Sciatic nerve (tissue), 2 donors: ENCODE measurements at regions not wholly inside any gene's neighbourhood (a gene's known extent, or its start where the extent isn't known, plus 50 kb on each side); places are given as distances from the start of the nearest gene placed in this dataset.

Source experiments
- ATAC-seq: fragments of 200-7000 bp; cut with Tn5 transposase; one replicate; pipeline ENCODE4 v1.9.1; 2020; ENCODE audit warnings: mild to moderate bottlenecking, moderate library complexity
- DNase-seq: peaks from one replicate; pipeline ENCODE4 v3.0.0-alpha.2; 2020; ENCODE audit warnings: low spot score
- intact Hi-C: fragments of 100-400 bp; cut with DNase I; formaldehyde crosslinking; loops from one replicate; pipeline ENCODE4 v1.14.2; 2022
- donor health status: DM: no; HTN: no; CAD: no.
- donor health status: DM: no; HTN: no; CAD: no.

DNA sequence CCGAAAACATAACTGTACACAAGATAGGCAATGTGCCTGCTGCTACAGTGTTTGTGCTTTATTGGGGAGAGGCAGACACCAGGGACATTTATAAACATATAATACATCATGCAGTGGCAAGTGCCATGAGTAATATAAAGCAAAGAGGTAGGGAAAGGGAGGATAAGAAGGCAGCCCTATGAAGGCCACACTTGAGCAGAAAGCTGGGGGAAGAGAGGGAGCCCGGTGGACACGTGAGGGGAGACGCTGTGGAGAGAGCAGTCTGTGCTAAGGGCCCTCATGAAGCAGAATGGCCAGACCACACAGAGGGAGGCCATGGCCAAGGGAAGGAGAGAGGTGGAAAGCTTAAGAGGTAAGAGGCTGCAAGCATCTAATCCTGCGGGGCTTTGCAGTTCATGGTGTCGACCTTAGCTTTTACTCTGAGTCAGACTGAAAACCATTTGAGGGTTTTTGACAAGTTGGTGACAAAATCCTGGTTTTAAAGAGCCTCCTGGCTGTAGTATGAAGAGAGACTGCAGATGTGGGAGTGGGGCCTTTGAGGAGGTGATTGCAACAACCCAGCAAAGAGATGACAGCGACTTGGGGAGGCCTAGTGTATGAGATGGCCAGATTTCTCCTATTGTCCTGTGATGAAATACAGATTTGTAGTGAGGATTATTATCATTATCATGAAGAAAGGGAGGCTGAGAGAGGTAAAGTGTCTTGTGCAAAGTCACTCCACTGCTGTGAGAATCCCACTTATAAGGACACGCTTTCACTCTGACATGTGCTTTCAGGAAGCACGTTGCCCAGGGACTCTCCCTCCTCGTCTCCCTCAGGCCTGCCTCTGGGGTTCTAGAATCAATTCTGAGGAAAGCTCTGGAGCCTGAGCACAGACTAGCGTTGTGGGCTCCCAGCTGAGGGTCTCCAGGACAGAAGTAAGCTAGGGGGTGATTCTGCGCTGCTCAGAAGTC, 192.9 kb downstream of the RHOU start:
- intact Hi-C loops = no loop called here
- ATAC-seq (no peak), DNase-seq (no peak)

DNA sequence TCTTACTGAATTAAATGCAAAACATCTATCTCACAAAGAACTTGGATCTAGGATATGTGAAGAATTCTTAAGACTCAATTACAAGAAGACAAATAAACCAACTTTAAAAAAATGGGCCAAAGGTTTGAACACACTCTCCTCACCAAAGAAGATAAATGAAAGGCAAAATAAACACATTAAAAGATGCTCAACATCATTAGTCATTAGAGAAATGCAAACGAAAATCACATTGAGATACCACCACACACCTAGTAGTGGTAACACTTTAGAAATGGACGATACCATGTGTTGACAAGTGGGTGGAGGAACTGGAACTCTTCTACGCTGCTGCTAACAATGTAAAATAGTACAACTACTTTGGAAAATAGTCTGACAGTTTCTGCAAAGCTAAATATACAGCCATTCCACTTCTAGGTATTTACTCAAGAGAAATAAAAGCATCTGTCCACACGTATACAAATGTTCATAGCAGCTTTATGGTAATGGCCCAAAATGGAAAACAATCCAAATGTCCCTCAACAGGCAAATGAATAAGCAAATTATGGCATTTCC, 194.3 kb downstream of the RHOU start:
- intact Hi-C loops = no loop called here
- ATAC-seq (no peak), DNase-seq (no peak)

DNA sequence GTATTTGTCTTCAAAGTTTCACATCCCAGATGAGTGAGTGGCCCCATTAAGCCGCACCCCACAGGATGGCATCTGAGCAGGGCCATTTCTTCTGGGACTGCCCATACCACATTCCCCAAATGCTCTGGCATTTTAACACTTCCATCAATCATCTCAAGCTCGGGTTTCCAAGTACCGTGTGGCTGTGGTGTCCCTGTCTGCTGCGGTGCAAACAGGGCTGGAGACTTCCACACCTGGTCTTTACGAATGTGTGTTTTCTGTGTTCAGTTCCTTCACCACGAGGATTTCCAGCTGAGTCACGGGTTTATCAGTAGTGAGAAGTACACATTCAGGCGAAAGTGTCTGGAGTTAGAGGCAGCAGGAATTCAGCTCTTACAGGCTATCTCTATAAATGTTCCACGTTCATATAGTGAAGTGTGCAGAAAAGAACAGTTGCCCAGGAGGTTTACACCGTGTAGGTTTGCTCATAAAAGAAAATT, 195.2 kb downstream of the RHOU start:
- intact Hi-C loops = no loop called here
- DNase-seq (no peak), ATAC-seq (no peak)

DNA sequence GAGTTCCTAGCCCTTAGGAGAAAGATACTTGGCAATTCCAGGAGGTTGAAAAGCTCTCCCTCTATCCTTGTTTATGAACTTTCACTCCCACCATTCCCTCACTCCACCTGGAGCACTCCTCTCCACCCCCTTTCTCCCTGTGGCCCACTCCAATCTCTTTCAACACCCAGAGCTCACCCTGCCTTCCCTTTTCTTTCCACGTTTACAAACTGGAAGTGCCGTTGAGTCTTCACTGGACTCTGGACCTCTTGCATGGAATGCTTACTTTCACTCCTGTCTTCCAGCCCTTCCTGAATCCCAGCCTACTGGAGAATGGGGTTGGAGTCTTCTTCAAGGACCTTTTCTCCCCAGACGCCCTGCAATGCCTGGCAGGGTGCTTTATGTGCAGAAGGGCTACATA, 198.5 kb downstream of the RHOU start:
- ATAC-seq = no peak
- intact Hi-C loops = no loop called here
- DNase-seq = no peak

DNA sequence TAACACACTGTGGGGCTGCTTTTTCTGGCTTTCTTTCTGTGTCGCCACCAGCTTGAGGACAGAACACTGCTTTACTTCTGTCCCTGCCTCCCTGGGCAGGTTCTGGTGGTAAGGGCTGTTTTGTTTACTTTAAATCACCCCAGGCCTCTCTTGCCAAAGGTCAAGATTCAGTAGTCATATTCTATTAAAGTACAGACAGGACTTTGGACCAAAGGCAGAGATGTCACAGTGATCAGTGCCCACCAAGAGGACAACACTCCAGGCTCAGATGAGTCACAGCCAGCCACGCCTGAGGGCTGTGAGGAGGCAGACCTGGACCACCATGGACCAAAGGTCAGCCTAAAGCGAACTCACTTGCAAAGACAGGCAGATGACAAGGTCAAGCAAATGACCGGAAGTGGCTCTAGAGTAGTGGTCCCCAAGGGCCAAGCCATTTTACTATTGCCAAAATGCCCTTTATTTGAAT, 200.0 kb downstream of the RHOU start:
- no peak for ATAC-seq
- DNase-seq = no peak
- intact Hi-C loops = no loop called here

DNA sequence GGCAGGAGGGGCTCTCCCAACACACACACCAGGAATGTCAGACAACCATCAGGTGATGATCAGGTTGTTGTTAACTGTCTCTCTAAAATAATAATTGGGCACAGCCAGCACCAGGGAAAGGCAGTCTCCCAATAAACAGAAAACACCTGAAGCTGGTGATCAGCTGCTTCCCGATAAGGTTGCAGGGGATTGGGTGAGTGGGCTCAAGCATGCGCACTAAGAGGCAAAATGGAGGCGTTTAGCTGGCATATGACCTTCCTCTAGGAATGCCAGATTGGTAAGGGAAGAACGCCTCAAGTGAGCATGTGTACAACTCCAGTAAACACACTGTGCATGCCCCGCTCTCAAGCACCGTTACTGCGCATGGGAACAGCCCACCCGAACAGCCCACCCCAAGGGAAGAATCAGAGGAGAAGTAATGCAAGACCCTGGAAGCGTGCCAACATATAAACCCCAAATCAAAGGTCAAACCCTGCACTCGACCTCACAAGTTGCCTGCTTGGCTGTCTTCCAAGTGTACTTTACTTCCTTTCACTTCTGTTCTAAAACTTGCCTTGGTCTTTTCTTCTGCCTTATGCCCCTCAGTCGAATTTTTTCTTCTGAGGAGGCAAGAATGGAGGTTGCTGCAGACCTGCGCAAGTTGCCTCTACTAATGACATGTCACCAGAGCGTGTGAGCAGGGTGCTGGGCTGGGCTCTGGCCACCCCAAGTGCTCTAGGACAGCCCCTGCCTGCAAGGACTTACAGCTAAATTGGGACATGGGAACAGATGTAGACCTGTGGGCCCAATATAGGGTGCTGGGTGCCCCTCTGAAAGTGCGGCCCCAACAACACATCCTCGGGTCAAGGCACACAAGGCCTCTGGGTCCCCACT, 200.8 kb downstream of the RHOU start:
- DNase-seq (no peak), ATAC-seq (peak; percentile 9)
- intact Hi-C loops = no loop called here

DNA sequence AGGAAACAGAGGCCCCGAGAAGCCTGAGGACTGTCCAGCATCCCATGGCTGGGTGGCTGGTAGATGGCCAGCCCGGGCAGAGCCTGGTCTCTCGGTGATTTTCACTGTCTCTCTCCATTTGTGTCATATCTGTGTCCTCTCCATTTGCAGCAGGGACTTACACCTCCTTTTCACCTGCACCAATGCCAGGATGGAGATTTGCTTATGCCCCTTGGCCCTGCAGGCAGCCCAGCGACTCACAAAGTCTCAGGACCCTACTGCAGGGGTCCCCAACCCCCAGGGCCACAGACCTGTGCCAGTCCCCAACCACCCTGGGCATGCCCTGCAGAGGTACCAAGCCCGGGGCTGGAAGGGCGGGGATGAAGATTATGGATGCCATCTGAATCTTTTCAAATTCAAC, 201.6 kb downstream of the RHOU start:
- no peak for DNase-seq
- no peak for ATAC-seq
- intact Hi-C loops = no loop called here

DNA sequence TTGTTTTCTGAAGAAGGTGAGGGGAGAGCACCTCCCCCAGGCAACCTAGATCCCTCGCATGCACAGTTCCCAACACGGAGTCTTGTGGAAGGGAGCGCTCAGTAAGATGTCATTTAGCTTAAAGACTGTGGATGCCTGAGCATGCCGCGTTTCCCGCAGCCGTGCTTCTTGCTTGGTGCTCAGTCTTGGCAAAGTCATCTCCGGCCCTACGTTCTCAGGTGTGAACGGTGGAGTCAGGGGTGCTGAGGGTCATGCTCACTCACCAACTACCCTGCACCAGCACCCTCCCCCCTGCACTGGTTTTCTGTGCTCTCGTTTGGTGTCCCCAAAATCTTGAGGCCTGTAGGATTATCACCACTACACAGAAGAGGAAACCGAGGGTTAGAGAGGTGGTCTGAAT, 202.1 kb downstream of the RHOU start:
- no peak for DNase-seq
- intact Hi-C loops = no loop called here
- no peak for ATAC-seq

DNA sequence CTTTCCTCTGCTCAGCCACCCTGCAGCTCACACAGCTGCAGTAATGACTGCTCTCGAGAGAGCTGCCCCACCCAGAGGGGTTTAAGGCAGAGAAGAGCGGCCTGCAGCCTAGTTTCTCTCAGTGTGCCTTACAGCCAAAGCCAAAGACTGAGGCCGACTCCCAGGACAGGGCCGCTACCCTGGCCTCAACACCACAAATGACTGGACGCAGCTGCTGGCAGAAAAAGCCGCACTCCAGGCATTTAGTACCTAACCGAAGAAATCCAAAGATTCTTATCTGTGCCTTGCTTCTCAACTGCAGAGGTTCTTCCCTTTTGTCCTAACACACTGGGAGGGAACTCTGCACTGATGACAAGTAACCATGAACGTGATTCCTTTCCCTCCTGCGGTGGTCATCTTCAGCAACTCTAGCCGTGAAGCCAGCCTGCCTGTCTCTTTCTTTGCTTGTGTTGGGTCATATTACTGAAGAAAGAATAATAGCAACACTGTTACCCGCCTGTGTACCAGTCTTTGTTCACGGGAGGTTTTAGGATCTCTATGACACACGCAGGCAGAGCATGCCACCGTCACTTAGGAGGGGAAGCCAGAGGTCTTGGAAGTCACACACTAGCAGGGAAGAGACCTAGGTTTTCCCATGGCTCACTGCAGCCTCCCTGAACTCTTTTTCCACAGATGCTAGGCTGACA, 202.7 kb downstream of the RHOU start:
- peak; percentile 71 for ATAC-seq
- intact Hi-C loops = no loop called here
- no peak for DNase-seq

DNA sequence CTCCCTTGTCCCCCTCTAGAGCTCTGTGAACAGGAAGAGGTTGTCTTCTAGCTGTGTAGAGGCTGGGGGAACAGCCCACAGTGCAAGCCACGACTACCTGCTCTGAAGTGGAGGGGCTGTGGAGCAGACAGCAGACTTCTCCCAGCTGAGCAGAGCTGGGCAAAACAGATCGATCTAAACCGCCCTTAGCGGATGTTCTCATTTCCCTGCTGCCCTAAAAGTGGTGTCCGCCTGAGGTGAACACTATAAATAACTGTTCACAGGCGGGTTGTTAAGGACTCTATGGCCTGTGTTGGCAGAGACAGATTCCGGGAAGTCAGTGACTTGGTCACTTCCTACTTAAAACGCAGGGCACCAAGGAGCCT, 203.2 kb downstream of the RHOU start:
- intact Hi-C loops = no loop called here
- DNase-seq (no peak), ATAC-seq (peak; percentile 61)

DNA sequence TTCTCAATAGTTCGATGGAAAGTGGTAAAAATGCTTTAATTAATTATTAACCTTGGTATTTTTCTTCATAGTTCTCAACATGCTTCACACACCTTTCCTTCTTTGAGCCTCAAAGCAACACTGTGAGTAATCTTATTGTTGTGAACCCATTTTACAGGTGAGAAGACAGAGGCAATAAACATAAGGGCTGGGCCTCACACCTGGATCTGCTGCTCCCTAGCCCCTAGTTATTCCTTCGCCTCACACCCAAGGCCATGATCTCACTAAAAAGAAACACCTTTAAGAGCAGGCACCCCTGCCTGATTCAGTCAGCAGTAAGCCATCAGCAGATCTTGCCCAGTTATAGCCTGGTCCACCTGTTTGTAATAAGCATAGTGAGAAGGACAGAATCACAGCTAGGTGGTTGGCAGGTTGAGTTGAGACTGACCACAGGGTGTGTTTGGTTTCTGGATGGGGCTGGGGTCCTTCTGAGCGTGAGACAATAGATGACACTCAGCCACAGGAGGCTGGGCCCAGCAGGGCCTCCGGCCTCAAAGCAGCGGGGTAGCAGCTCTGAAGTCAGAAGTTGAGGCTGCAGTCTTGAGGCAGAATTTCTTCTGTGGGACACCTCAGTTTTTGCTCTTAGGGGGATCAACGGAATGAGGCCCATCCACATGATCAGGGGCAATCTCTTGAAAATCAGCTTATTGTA, 203.9 kb downstream of the RHOU start:
- DNase-seq (no peak), ATAC-seq (no peak)
- intact Hi-C loops = no loop called here

DNA sequence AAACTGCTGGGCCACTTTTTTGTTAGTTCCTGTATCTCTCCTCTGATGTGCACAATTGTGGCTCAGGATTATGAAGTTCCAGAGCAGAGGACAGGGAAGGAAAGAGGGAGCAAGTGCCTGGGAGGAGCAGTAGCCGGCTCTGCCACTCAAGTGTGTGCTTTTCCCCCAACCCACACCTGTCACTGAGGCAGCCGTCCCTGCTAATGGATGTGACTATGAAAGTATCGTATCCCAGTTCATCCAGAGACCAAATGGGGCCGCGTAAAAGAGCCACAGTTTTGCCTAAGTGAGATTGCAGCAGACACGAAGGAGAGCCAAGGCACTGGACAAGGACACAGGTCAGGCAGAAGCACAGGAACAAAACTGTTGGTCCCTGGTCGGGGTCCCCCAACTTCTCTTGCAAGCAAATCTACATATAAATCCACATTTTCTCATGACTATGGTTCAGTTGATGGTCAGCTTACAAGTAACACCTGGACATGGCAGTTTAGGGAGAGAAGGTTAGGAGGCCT, 204.7 kb downstream of the RHOU start:
- DNase-seq (no peak), ATAC-seq (no peak)
- intact Hi-C loops = no loop called here

DNA sequence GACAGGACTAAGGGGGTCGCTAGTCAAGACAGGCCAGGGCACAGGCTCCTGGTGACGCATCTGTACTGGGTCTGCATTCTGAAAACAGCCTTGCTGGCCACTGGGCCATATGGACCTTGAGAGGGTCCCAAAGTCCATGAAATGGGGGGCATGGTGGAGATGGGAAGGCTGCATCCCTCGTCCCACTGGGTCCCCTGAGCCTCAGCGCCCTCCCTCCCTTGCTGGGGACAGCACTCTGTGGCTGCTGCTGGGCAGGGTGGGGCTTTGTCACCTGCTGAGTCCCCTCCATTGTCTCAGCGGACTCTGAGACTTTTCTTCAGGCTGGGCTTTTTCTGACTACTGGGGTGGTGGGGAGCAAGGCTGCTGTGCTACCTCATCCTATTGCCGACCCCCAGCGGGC, 205.2 kb downstream of the RHOU start:
- ATAC-seq (no peak), DNase-seq (no peak)
- intact Hi-C loops = no loop called here

DNA sequence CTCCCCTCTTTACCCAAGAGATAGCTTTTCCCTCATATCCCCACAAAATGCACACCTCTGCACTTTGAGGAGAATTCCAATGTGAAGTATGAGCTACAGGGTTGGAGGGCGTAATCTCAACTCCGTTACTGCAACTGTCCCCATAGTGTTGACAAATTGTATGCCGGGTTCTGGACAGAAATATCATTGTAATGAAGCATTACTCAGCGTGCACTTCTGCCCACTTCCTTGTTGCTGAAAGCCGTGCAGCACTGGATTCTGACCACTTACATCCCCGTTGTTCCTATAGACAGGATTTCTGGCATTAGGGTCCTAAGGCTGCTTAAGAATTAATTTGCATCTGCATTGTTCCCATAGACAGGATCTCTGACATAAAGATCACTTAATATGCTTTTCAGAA, 205.6 kb downstream of the RHOU start:
- DNase-seq (no peak), ATAC-seq (no peak)
- intact Hi-C loops = no loop called here

DNA sequence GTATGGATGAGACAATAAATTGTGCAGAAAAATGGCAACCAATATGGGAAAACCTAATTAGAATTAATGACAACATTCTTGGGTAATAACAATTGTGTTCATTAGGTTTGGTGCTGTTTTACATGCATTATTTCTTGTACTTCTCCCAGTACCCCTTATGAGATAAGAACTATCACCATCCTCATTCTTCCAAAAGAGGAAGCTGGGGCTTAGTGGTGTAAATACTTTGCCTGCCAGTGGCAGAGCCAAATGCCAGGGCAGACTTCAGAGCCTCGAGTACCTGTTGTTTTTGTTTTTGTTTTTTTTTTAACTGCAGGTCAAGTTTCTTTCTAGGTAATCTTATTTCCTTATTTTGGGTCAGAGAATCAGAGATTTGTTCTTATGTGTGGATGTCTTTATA, 206.4 kb downstream of the RHOU start:
- intact Hi-C loops = no loop called here
- DNase-seq (no peak), ATAC-seq (no peak)

DNA sequence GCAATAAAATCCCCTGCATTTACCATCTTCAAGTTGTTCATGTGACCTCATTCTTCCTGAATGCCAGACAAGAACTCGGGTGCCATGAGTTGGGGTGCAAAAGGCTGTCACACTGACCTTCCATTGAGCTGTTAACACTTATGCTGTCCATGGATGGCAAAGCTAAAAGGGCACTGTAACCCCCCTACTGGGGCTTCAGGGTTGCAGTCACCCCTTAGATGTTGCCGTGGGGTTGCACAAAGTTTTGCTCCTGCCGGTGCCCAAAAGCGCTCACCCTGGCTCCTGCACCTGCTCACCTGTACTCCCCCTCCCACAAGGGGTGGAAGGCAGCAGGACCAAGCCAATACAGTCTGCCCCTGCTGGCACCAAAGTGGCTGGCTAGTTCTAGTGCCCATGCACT, 208.2 kb downstream of the RHOU start:
- intact Hi-C loops = no loop called here
- ATAC-seq (no peak), DNase-seq (no peak)

DNA sequence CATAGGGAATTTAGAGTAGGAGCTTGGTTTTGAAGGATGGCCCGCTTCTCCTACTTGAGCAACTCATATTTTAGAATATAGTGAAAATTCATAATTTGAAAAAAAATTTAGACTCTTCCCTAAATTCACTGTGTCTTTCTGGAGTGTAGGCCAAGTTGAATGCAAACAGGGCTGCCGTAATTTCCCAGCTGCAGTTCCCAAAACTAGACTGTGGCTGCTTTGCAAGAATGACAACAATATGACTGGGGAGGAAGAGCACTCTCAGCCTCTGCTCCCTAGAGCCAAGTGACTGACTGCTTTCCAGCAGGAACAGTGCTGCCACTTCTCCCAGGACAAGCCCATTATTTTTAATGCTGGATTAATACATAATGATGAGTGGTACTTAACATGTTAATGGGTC, 209.0 kb downstream of the RHOU start:
- DNase-seq (no peak), ATAC-seq (peak; percentile 72)
- intact Hi-C loops = no loop called here

DNA sequence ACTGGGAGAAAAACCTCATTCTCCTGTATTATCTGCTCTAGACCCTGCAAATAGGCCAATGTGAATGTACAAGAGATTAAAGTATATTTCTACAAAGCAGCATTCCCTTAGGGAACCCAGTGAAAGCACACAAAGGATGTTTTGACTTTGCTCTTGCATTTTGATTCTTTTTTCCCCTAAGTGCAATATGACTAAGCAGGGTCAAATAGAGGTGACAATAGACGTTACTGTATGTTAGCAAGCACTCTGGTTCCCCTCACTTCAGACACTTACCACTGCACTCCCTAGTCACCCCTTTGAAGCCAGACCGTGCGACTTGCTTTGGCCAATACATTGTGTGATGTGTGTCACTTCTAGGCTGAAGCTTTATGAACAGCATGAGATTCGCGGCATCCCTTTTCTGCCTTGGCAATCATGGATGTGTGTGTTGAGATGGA, 209.7 kb downstream of the RHOU start:
- DNase-seq (no peak), ATAC-seq (peak; percentile 67)
- intact Hi-C loops = no loop called here
